ENCODE measurements at regions not wholly inside any gene's neighbourhood (a gene's known extent, or its start where the extent isn't known, plus 50 kb on each side); places are given as distances from the start of the nearest gene placed in this dataset.

GRCh38 chr5:71934322-71934721 lies 173.0 kb upstream of the MAP1B start:
- TF ChIP-seq ZBTB7A (IDR thresholded peaks at IDR 0.05; ENCODE audit: low read depth): no peak
- TF ChIP-seq CEBPB (IDR thresholded peaks at IDR 0.05): no peak
- no peak for TF ChIP-seq EP300 (IDR thresholded peaks at IDR 0.05; ENCODE audit: borderline replicate concordance)
- TF ChIP-seq FOXM1 (IDR thresholded peaks at IDR 0.05; ENCODE audit: borderline replicate concordance, low read depth): no peak
- TF ChIP-seq NFIC (IDR thresholded peaks at IDR 0.05): no peak
- no peak for TF ChIP-seq TEAD4 (IDR thresholded peaks at IDR 0.05)
- TF ChIP-seq, protein P1, sequence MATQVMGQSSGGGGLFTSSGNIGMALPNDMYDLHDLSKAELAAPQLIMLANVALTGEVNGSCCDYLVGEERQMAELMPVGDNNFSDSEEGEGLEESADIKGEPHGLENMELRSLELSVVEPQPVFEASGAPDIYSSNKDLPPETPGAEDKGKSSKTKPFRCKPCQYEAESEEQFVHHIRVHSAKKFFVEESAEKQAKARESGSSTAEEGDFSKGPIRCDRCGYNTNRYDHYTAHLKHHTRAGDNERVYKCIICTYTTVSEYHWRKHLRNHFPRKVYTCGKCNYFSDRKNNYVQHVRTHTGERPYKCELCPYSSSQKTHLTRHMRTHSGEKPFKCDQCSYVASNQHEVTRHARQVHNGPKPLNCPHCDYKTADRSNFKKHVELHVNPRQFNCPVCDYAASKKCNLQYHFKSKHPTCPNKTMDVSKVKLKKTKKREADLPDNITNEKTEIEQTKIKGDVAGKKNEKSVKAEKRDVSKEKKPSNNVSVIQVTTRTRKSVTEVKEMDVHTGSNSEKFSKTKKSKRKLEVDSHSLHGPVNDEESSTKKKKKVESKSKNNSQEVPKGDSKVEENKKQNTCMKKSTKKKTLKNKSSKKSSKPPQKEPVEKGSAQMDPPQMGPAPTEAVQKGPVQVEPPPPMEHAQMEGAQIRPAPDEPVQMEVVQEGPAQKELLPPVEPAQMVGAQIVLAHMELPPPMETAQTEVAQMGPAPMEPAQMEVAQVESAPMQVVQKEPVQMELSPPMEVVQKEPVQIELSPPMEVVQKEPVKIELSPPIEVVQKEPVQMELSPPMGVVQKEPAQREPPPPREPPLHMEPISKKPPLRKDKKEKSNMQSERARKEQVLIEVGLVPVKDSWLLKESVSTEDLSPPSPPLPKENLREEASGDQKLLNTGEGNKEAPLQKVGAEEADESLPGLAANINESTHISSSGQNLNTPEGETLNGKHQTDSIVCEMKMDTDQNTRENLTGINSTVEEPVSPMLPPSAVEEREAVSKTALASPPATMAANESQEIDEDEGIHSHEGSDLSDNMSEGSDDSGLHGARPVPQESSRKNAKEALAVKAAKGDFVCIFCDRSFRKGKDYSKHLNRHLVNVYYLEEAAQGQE (IDR thresholded peaks at IDR 0.05; ENCODE audit: low read depth): no peak
- TF ChIP-seq RAD21 (IDR thresholded peaks at IDR 0.05; ENCODE audit: low read depth): no peak
- TF ChIP-seq EGR1 (IDR thresholded peaks at IDR 0.05): no peak
- TF ChIP-seq, protein P2, sequence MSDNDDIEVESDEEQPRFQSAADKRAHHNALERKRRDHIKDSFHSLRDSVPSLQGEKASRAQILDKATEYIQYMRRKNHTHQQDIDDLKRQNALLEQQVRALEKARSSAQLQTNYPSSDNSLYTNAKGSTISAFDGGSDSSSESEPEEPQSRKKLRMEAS (IDR thresholded peaks at IDR 0.05): no peak
- no peak for TF ChIP-seq CREB1 (IDR thresholded peaks at IDR 0.05; ENCODE audit: low read depth)
- TF ChIP-seq TCF12 (IDR thresholded peaks at IDR 0.05; ENCODE audit: low read depth): no peak
- TF ChIP-seq USF1 (IDR thresholded peaks at IDR 0.05): no peak
- TF ChIP-seq YY1 (IDR thresholded peaks at IDR 0.05; ENCODE audit: low read depth): no peak
- no peak for TF ChIP-seq TAF1 (IDR thresholded peaks at IDR 0.05; ENCODE audit: low read depth)

DNA sequence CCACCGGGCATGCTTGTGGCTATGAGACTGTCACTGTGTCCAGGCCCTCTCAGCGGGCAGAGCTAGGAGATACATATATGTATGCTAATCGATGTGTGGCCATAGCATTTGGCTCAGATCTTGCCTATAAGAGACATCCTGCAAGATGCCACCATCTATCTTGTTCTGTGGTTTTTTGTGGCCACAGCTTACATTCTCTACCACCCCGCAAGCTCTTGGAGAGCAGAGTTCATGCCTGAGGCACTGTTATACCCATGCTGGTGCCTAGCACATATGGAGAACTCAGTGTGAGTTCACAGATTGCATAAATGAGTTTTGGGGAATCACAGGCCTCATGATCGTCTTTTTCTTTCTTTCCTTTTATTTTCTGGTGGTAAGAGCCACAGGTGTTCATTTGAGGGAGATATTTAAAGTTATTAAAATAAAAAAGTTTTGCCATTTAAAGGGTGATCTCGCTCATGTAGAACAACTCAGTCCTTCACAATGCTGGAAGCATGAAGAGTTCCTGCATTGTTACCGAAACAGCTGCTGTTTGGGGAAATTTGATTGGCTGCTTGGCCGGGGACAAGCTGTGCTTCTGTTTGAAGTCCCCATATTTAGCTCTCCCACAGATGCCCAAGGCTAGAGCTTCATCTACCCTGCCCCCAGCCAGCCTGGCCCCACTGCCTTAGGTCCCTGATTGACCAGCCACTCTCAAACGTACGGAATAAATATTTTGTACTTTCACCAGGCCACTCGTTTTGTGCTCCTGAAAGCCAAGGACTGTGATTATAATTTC lies 169.2 kb upstream of the MAP1B start:
- TF ChIP-seq, protein P1 (IDR thresholded peaks at IDR 0.05; ENCODE audit: low read depth): no peak
- TF ChIP-seq NFIC (IDR thresholded peaks at IDR 0.05): no peak
- TF ChIP-seq CEBPB (IDR thresholded peaks at IDR 0.05): no peak
- TF ChIP-seq TCF12 (IDR thresholded peaks at IDR 0.05; ENCODE audit: low read depth): no peak
- no peak for TF ChIP-seq YY1 (IDR thresholded peaks at IDR 0.05; ENCODE audit: low read depth)
- no peak for TF ChIP-seq ZBTB7A (IDR thresholded peaks at IDR 0.05; ENCODE audit: low read depth)
- TF ChIP-seq RAD21 (IDR thresholded peaks at IDR 0.05; ENCODE audit: low read depth): no peak
- TF ChIP-seq FOXM1 (IDR thresholded peaks at IDR 0.05; ENCODE audit: borderline replicate concordance, low read depth): no peak
- TF ChIP-seq USF1 (IDR thresholded peaks at IDR 0.05): no peak
- no peak for TF ChIP-seq CREB1 (IDR thresholded peaks at IDR 0.05; ENCODE audit: low read depth)
- no peak for TF ChIP-seq TAF1 (IDR thresholded peaks at IDR 0.05; ENCODE audit: low read depth)
- no peak for TF ChIP-seq EGR1 (IDR thresholded peaks at IDR 0.05)
- TF ChIP-seq TEAD4 (IDR thresholded peaks at IDR 0.05): no peak
- no peak for TF ChIP-seq EP300 (IDR thresholded peaks at IDR 0.05; ENCODE audit: borderline replicate concordance)
- TF ChIP-seq, protein P2 (IDR thresholded peaks at IDR 0.05): no peak

- TF ChIP-seq FOXM1 (IDR thresholded peaks at IDR 0.05; ENCODE audit: borderline replicate concordance, low read depth): no peak
Observed at GRCh38 chr5:71938895-71939294, 168.4 kb upstream of the MAP1B start.

DNA sequence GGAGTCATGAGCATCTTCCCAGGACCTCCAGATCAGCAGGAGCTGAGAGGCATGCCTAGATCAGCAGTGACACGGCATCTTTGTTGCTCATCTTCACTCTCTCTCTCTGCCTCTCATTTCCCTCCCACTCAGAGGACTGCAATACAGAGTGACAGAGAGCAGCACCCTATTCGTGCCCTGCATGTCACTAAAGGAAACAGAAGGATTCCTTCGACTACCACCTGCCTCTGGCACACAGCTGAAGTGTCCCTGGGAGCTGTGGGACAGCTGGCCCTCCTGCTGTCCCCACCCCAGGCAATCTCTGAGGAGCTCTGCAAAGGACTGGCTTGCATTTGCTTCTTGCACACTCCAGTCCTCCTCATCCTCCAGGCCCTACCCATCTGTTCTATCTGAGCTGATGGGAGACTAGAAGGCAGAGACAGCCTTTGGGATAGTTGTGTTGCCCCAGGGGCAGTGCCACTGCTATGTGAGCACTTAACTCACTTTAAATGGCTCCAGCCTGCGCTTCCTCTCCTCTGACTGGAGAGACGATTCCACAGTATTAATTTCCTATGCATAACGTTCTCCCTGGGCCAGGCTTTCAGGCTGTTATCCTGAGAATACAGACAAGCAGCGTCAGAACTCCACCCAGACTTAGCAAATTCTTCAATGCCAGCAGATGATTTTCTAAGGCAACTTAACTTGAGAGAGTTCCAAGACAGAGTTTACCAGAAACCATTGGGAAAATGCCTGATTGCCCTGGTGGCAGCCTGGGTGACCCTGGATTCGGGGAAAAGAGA lies 167.6 kb upstream of the MAP1B start:
- no peak for TF ChIP-seq TCF12 (IDR thresholded peaks at IDR 0.05; ENCODE audit: low read depth)
- TF ChIP-seq, protein P1 (IDR thresholded peaks at IDR 0.05; ENCODE audit: low read depth): no peak
